ENCODE measurements at regions not wholly inside any gene's neighbourhood (a gene's known extent, or its start where the extent isn't known, plus 50 kb on each side); places are given as distances from the start of the nearest gene placed in this dataset.

- no peak overlapping the region for H3K56ac ChIP-seq (ENCODE audit: insufficient read length, low read depth, low read length)
- H3K27me3 ChIP-seq (ENCODE audit: insufficient read depth, low read length) = no peaks in the 10 kb centered on the region
- no peak overlapping the region for H2BK15ac ChIP-seq (ENCODE audit: low read depth, low read length)
- Mint-ChIP-seq H3K4me3 (no peak overlapping the region), H3K27ac (no peak overlapping the region), H3K36me3 (ENCODE audit: insufficient read depth in 1 of 3, low read depth in 3 of 3) (peaks cover 4 to 20% (median 5%) of the 10 kb centered on the region in 3 experiments; a peak in 6 of 7 replicates), H3K27me3 (ENCODE audit: low read depth) (no peaks in the 10 kb centered on the region), H3K9me3 (peaks cover 75 to 86% of the 10 kb centered on the region in 2 experiments), H3K4me1 (no peaks in the 10 kb centered on the region)
- H4K20me1 ChIP-seq (ENCODE audit: control insufficient read depth, insufficient read depth, insufficient read length) = no peaks in the 10 kb centered on the region
- no peak overlapping the region for H2AFZ ChIP-seq (ENCODE audit: low read length)
- H3K18ac ChIP-seq (ENCODE audit: insufficient read length, low read depth, low read length) = no peak overlapping the region
- no peaks in the 10 kb centered on the region for H3K79me1 ChIP-seq (ENCODE audit: insufficient read depth, low read depth, low read length, poor library complexity, severe bottlenecking)
- H3K4me1 ChIP-seq (ENCODE audit: insufficient read depth, low read length) = no peaks in the 10 kb centered on the region
- no peak overlapping the region for H3K14ac ChIP-seq (ENCODE audit: insufficient read depth, low read length)
- H3K9me3 ChIP-seq (ENCODE audit: control insufficient read depth, low read depth, low read length) = peaks cover 57% of the 10 kb centered on the region
- H4K5ac ChIP-seq (ENCODE audit: insufficient read length, low read depth, low read length) = no peak overlapping the region
- no peaks in the 10 kb centered on the region for H3K23me2 ChIP-seq (ENCODE audit: insufficient read length, low read depth, low read length, poor library complexity, severe bottlenecking)
- no peak for DNase-seq
- no peak overlapping the region for H2BK20ac ChIP-seq (ENCODE audit: low read depth, low read length, poor library complexity, severe bottlenecking)
- no peak overlapping the region for H2AK5ac ChIP-seq (ENCODE audit: insufficient read length, low read length)
- no peak overlapping the region for H2BK120ac ChIP-seq (ENCODE audit: low read depth, low read length, poor library complexity, severe bottlenecking)
- H3T11ph ChIP-seq (ENCODE audit: low read length) = no peak overlapping the region
- H4K91ac ChIP-seq (ENCODE audit: insufficient read length, low read depth, low read length) = no peak overlapping the region
- H3K9ac ChIP-seq (ENCODE audit: extremely low read depth, insufficient read length, low read length) = no peak overlapping the region
- H2BK12ac ChIP-seq (ENCODE audit: insufficient read length, low read depth, low read length) = no peak overlapping the region
- no peak overlapping the region for H2BK5ac ChIP-seq (ENCODE audit: insufficient read length, low read length)
- no CpG with 5 or more reads among the region's 20 CpGs for WGBS (ENCODE audit: extremely low coverage, insufficient read length, low lambda C conversion rate)
- H4K8ac ChIP-seq (replicated peaks; ENCODE audit: insufficient read length, low read depth, low read length) = no peak overlapping the region
- TF ChIP-seq CTCF (conservative IDR thresholded peaks at IDR 0.05) = no peak
- H3K27ac ChIP-seq (ENCODE audit: insufficient read length, low read depth, low read length) = no peak overlapping the region
- H3K4me2 ChIP-seq (ENCODE audit: insufficient read depth, insufficient read length, low read length) = no peak overlapping the region
- H3K4ac ChIP-seq (ENCODE audit: low read depth, low read length) = no peak overlapping the region
- H3K23ac ChIP-seq (ENCODE audit: insufficient read length, low read depth, low read length) = no peak overlapping the region
- no peaks in the 10 kb centered on the region for H3K79me2 ChIP-seq (ENCODE audit: insufficient read depth, low read length)
Measured at GRCh38 chr11:50247309-50247874, 214.7 kb downstream of the OR4C45 start.

Measured in H9 (cell line).